Naive B cell (primary cell): ENCODE measurements at regions not wholly inside any gene's neighbourhood (a gene's known extent, or its start where the extent isn't known, plus 50 kb on each side); places are given as distances from the start of the nearest gene placed in this dataset.
"Not testable (repeated sequence)": the region's sequence is repeated elsewhere in the genome, so short reads cannot be mapped to it uniquely, and the experiment has no call there.

Experiments
- ATAC-seq, 2 donors: fragments of 150-1000 bp; cut with Tn5 transposase; 2 replicates each; pipeline ENCODE4 v1.10.0; 2021; ENCODE audit warnings: low read depth in 2 of 2, mild to moderate bottlenecking in 2 of 2, moderate library complexity in 2 of 2
- DNase-seq: peaks from one replicate; pipeline ENCODE4 v3.0.0; 2022
- H3K27ac Mint-ChIP-seq, 6 donors: one replicate each; pipeline ENCODE4 v1.8.0; 2020 to 2022; ENCODE audit warnings: mild to moderate bottlenecking in 6 of 6, mixed read lengths in 6 of 6, moderate library complexity in 5 of 6, inconsistent platforms in 2 of 6
- H3K27me3 Mint-ChIP-seq, 3 donors: one replicate each; pipeline ENCODE4 v1.8.0; 2021 to 2022; ENCODE audit warnings: mixed read lengths in 3 of 3, mild to moderate bottlenecking in 1 of 3
- H3K36me3 Mint-ChIP-seq, 2 donors: one replicate each; pipeline ENCODE4 v1.8.0; 2020 to 2022; ENCODE audit warnings: mixed read lengths in 2 of 2, inconsistent platforms in 1 of 2, mild to moderate bottlenecking in 1 of 2
- H3K4me1 Mint-ChIP-seq, 3 donors: one replicate each; pipeline ENCODE4 v1.8.0; 2020 to 2022; ENCODE audit warnings: mixed read lengths in 3 of 3, inconsistent platforms in 1 of 3, mild to moderate bottlenecking in 1 of 3, moderate library complexity in 1 of 3
- H3K4me3 Mint-ChIP-seq, 8 donors: one replicate each; pipeline ENCODE4 v1.8.0; 2020 to 2022; ENCODE audit warnings: mild to moderate bottlenecking in 8 of 8, mixed read lengths in 8 of 8, moderate library complexity in 8 of 8, inconsistent platforms in 2 of 8
- H3K9me3 Mint-ChIP-seq, 7 donors: one replicate each; pipeline ENCODE4 v1.8.0; 2020 to 2022; ENCODE audit warnings: mixed read lengths in 7 of 7, mild to moderate bottlenecking in 5 of 7, inconsistent platforms in 2 of 7, moderate library complexity in 1 of 7

GRCh38 chr15:30688684-30689083 lies 62.8 kb downstream of the ARHGAP11B start:
- not testable (repeated sequence) for H3K27ac Mint-ChIP-seq

DNA sequence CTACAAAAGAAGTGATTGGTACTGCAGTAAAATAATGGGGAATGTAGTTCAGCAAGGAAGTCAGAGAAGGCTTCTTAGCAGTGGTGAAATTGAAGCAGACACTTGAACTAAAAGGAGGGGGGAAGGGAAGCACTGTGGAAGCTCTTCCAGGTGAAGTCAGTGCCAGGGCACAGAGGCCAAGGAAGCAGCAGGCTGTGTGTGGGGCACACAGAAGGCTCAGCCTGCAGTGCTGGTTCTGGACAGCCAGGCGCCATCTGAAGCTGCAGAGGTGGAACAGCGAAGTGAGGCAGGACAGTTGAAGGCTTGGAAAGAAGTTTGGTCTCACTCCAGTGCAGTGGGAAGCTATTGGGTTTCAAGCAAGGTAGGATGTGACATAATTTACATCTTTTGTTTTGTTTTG lies 64.2 kb downstream of the ARHGAP11B start:
- not testable (repeated sequence) for ATAC-seq, H3K9me3 Mint-ChIP-seq, H3K4me3 Mint-ChIP-seq

More at GRCh38 chr15:30688684-30689083, 62.8 kb downstream of the ARHGAP11B start:
- not testable (repeated sequence) for DNase-seq, H3K36me3 Mint-ChIP-seq, H3K4me1 Mint-ChIP-seq, ATAC-seq, H3K9me3 Mint-ChIP-seq, H3K27me3 Mint-ChIP-seq, H3K4me3 Mint-ChIP-seq

DNA sequence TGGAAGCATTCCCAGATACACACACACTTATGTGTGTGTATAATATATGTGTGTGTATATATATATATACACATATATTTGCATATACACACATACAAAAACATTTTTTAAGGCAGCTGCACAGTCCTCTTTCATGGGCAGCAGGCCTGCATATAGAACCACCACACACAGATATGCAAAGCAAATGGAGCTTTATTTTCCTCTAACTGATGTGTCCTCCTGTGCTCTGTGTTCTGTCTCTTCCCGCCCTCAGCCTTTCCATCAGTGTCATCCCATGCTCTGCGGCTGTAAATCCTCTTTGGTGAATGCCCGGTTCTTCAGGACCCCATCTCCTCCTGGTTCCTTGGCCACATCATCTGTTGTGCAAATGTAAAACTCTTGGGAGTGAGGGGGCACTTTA lies 69.9 kb downstream of the ARHGAP11B start:
- H3K27ac Mint-ChIP-seq = peak overlapping the region in 1 of 6 donors; percentile 67
- not testable (repeated sequence) for DNase-seq, H3K36me3 Mint-ChIP-seq, H3K9me3 Mint-ChIP-seq, ATAC-seq, H3K4me1 Mint-ChIP-seq, H3K4me3 Mint-ChIP-seq, H3K27me3 Mint-ChIP-seq

More for the DNA sequence above, 64.2 kb downstream of the ARHGAP11B start:
- H3K27me3 Mint-ChIP-seq, H3K27ac Mint-ChIP-seq, DNase-seq, H3K36me3 Mint-ChIP-seq, H3K4me1 Mint-ChIP-seq: not testable (repeated sequence)

DNA sequence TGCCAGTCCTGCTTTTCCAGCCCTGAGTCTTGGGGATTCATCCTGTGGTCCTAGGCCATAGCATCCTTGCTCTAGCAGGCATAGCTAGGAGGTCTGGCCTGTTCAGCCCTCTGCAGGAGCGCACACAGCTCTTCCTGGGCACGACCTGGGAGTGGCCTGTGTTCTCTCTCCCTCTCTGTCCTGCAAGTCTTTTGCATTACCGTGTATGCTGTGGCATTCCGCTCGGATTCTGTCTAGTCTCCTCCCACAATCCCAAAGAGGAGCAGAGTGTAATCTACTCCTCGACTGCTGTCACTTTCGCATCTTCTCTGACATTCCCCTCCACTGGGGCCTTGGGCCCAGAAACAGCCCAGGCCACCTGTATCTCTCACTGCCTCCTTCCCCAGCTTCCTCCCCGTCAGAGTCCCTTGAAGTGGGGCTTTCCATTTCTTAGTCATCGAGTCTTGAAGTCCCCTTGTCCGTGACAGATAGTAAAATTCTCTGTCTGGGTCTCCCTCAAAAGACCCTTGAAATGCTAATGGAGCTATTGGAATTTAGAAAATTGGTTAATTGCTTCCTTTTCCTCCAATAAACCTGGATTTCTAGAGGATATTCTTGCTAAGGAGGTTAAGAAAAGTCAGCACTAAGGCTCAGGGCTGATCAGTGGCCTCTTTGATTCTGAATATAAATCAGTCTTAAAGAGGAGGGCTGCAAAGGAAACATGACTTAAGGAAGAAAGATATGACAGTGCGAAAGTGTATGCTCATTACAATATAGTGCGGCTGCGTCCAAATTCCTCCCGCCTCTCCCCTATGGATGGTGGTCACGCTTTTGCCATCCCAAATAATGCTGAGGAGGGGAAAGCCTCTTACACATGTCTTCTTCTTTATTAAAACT lies 70.7 kb downstream of the ARHGAP11B start:
- H3K27ac Mint-ChIP-seq = peak overlapping the region in 4 of 6 donors; percentile 56 to 94 (median 88)
- H3K27me3 Mint-ChIP-seq, H3K4me1 Mint-ChIP-seq, H3K9me3 Mint-ChIP-seq, H3K4me3 Mint-ChIP-seq, H3K36me3 Mint-ChIP-seq, DNase-seq: not testable (repeated sequence)
- peak; percentile 71 to 77 for ATAC-seq

- DNase-seq = peak; percentile 8
These were observed 71.4 kb downstream of the ARHGAP11B start for GRCh38 chr15:30697315-30697685.

DNA sequence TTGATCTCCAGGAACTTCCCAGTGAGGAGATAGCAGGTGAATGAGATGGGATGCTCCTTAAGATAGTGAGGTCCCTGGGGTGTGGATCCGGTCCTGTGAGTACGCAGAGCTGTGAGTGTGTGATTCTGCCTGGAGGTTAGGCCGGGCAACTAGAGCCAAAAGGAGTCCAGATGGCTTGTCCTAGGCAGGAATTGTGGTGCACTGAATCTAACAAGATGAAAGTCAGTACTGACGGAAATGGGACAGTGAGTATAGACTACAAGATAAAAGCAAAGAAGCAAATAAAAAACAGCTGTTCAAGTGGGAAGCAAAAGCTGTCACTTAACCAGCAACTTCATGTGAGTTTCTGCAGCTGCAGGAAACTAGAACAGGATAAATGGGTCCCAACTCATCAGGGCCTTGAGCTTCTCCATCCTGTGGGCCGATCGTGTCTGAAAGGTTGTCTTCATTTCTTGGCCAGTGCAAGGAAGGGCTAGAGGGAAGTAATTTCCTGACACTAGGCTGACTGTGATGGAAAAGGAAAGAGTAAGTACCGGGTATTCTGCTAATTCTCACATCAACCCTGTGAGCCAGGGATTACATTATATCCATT lies 74.2 kb downstream of the ARHGAP11B start:
- not testable (repeated sequence) for H3K4me1 Mint-ChIP-seq, H3K9me3 Mint-ChIP-seq, H3K27me3 Mint-ChIP-seq, DNase-seq, ATAC-seq, H3K36me3 Mint-ChIP-seq, H3K27ac Mint-ChIP-seq, H3K4me3 Mint-ChIP-seq

More at GRCh38 chr15:30697315-30697685, 71.4 kb downstream of the ARHGAP11B start:
- H3K4me3 Mint-ChIP-seq, H3K4me1 Mint-ChIP-seq, H3K36me3 Mint-ChIP-seq, H3K9me3 Mint-ChIP-seq, H3K27me3 Mint-ChIP-seq, H3K27ac Mint-ChIP-seq: not testable (repeated sequence)
- peak; percentile 77 for ATAC-seq

DNA sequence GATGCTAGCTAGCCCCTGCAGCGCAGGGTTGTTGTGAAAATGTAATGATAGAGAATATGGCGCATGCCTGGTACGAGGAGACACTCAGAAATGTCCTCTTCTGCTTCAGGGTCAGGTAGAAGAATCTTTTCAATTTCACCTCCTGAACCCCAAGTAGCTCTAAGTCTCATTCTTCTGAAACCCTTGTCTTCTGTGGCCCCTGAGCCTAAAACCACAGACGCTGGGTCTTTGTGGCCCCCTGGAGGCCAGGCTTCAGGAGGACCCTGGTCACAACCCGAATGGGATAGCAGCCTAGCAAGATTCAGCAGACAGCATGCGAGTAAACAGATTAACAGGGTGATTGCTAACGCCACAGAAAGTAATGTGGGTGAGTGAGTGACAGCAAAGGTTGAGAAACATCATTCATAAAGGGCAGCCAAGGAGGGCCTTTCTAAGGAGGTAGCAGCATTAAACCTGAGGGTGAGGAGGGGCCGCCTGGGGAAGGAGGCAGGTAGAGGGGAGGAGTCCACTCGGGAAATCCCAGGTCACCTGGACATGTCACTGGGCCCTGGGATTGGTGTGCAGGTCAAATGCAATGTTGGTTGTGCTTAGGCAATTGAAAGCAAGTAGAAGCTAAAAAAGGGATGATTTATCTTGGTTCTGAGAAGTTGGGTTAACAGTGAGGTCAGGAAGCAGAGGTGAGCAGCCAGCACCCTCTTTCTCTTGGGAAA lies 82.2 kb downstream of the ARHGAP11B start:
- H3K27me3 Mint-ChIP-seq, DNase-seq, H3K4me1 Mint-ChIP-seq, H3K36me3 Mint-ChIP-seq, H3K4me3 Mint-ChIP-seq, ATAC-seq, H3K9me3 Mint-ChIP-seq: not testable (repeated sequence)
- peak overlapping the region in 1 of 6 donors; percentile 51 for H3K27ac Mint-ChIP-seq

DNA sequence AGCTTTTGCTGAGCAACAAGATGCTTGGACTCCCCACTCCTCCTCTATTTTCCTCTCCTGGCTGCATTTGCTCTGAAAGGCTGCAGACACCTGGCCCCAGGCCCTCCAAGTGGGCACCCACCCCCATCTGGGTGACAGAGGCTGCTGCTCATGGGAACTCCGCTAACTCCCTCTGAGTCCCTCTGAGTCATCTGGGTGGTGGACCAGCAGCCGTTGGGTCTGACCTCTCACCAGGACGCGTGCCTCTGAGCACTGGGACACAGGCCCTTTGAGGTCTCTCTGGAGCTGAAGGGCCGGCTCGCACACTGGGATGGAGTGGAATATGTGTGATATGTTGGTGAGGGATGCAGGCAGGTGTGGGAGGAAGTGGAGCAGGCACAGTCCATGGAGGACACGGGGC lies 82.9 kb downstream of the ARHGAP11B start:
- H3K27me3 Mint-ChIP-seq, H3K9me3 Mint-ChIP-seq, H3K4me3 Mint-ChIP-seq, H3K27ac Mint-ChIP-seq, DNase-seq, H3K36me3 Mint-ChIP-seq, ATAC-seq, H3K4me1 Mint-ChIP-seq: not testable (repeated sequence)

- not testable (repeated sequence) for H3K27me3 Mint-ChIP-seq, DNase-seq, H3K9me3 Mint-ChIP-seq, H3K36me3 Mint-ChIP-seq
- Mint-ChIP-seq H3K4me1 (peaks cover 0 to 14% (median 6%) of the 10 kb centered on the region in 3 donors), H3K27ac (peak overlapping the region in 1 of 6 donors; percentile 18), H3K4me3 (peak overlapping the region in 1 of 8 donors; percentile 45)
- ATAC-seq = peak in 1 of 2 donors; percentile 32
These were observed 92.2 kb downstream of the ARHGAP11B start for GRCh38 chr15:30718038-30718643.

GRCh38 chr15:30719363-30719762 lies 93.4 kb downstream of the ARHGAP11B start:
- ATAC-seq, H3K27me3 Mint-ChIP-seq, H3K36me3 Mint-ChIP-seq, H3K9me3 Mint-ChIP-seq, H3K4me3 Mint-ChIP-seq, DNase-seq: not testable (repeated sequence)
- peaks cover 0 to 19% (median 6%) of the 10 kb centered on the region in 3 donors for H3K4me1 Mint-ChIP-seq
- peak overlapping the region in 1 of 6 donors; percentile 87 for H3K27ac Mint-ChIP-seq

GRCh38 chr15:30720825-30721224 lies 94.9 kb downstream of the ARHGAP11B start:
- ATAC-seq, H3K4me3 Mint-ChIP-seq, H3K36me3 Mint-ChIP-seq, H3K27ac Mint-ChIP-seq, H3K27me3 Mint-ChIP-seq, DNase-seq, H3K9me3 Mint-ChIP-seq: not testable (repeated sequence)
- H3K4me1 Mint-ChIP-seq = peaks cover 0 to 19% (median 6%) of the 10 kb centered on the region in 3 donors

DNA sequence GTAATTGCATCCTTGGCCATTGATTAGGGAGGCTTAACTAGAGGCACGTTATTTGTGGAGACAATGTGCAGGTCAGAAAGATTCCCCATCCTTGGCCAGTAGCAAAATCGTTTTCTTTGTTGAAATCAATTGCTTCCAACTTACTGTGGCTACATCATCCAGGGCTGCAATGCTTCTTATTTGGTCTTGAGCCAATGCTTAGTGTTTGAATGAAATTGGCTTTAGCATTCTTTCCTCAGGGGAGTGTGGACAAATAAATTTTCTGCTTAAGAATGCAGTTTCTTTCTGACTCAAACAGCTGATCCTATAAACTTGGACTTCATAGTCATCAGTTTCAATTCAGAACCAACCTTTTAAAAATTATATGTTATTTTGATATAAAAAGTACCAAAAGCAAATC lies 95.6 kb downstream of the ARHGAP11B start:
- H3K36me3 Mint-ChIP-seq, ATAC-seq, DNase-seq, H3K27ac Mint-ChIP-seq, H3K9me3 Mint-ChIP-seq, H3K4me3 Mint-ChIP-seq, H3K27me3 Mint-ChIP-seq: not testable (repeated sequence)
- H3K4me1 Mint-ChIP-seq = peaks cover 0 to 19% (median 6%) of the 10 kb centered on the region in 3 donors

DNA sequence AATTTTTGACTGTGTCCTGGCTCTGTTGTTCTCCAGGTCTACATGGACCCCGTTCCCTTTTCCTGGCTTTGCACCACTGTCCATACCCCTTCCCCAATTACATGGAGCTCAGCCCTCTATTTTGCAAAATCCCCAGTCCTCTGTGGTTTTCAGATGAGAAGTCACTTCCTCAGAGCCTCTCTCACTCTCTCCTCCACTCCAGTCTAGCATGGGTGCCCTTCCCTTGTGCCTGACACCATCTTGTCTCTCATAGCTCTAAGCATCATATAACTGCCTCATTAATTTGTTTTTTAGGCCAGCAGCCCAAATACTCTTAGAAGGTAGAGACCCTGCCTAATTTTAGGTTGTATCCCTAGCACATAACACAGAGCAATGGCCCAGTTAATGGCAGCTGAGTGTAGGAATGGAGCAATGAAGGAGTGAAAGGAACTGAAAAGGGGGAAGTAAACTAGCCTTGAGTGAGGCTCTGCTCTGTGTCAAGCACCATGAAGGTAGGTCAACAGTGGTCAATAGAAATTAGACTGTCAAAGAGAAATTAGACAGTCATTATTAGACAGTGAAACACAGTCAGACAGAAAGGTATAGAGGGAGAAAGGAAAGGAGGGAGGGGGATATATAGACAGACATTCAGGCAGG lies 97.7 kb downstream of the ARHGAP11B start:
- not testable (repeated sequence) for DNase-seq, H3K36me3 Mint-ChIP-seq, H3K4me3 Mint-ChIP-seq, H3K9me3 Mint-ChIP-seq, ATAC-seq, H3K27me3 Mint-ChIP-seq
- Mint-ChIP-seq H3K4me1 (peaks cover 0 to 11% (median 6%) of the 10 kb centered on the region in 3 donors), H3K27ac (peak overlapping the region in 1 of 6 donors; percentile 72)
